Activated CD8-positive, alpha-beta T cell treated with anti-CD3 and anti-CD28 coated beads, Interleukin-2, amount 10 ng/mL, durations not matched to agents 7 days and 5 days (primary cell): ENCODE measurements at regions not wholly inside any gene's neighbourhood (a gene's known extent, or its start where the extent isn't known, plus 50 kb on each side); places are given as distances from the start of the nearest gene placed in this dataset.

ENCODE experiments used
- ATAC-seq: fragments of 150-1000 bp; cut with Tn5 transposase; one replicate; pipeline ENCODE4 v1.10.0; 2021; ENCODE audit warnings: moderate library complexity
- CTCF ChIA-PET: fragments of 350-600 bp; sonication (Branson Sonifier 250); formaldehyde crosslinking; loops from one replicate; lab custom pipeline; 2021; ENCODE audit warnings: antibody characterized with exemption; lab: Charles Lee
- POLR2A ChIA-PET: fragments of 350-600 bp; sonication (Branson Sonifier 250); formaldehyde crosslinking; loops from one replicate; lab custom pipeline; 2021; ENCODE audit warnings: antibody characterized with exemption; lab: Charles Lee
- DNase-seq: peaks from one replicate; pipeline ENCODE4 v3.0.0-alpha.2; 2020
- H3K27ac Mint-ChIP-seq: one replicate; pipeline ENCODE4 v1.8.0; 2021; ENCODE audit warnings: mild to moderate bottlenecking, mixed read lengths
- H3K27me3 Mint-ChIP-seq: one replicate; pipeline ENCODE4 v1.8.0; 2021; ENCODE audit warnings: low read depth, mixed read lengths
- H3K36me3 Mint-ChIP-seq: one replicate; pipeline ENCODE4 v1.8.0; 2021; ENCODE audit warnings: low read depth, mixed read lengths
- H3K4me1 Mint-ChIP-seq: one replicate; pipeline ENCODE4 v1.8.0; 2021; ENCODE audit warnings: low read depth, mixed read lengths
- H3K4me3 Mint-ChIP-seq: one replicate; pipeline ENCODE4 v1.8.0; 2021; ENCODE audit warnings: mild to moderate bottlenecking, mixed read lengths
- H3K9me3 Mint-ChIP-seq: one replicate; pipeline ENCODE4 v1.8.0; 2022; ENCODE audit warnings: mixed read lengths; ENCODE audit not compliant: insufficient read depth

DNA sequence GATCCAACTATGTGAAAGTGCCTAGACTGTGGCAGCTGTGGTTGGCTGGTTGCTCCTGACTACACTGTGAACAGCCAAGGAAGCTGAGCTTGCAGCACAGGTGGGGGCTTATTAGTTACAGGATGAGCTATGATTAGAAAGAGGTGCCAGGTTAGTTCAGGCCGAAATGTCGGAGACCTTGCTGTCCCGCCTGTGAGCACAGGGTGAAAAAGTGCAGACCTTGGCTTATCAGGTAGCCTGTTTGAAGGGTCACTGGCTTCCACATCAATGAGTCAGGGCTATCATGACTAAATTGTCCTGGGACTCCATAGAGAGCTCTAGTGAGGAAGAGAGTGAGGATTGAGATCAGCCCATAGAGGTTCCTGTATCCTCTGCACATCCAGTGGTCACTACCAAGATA lies 114.3 kb upstream of the PLPPR1 start:
- ChIA-PET POLR2A (no interaction called here), CTCF (no interaction called here)
- Mint-ChIP-seq H3K27me3 (no peaks in the 10 kb centered on the region), H3K36me3 (no peaks in the 10 kb centered on the region), H3K4me1 (no peaks in the 10 kb centered on the region), H3K27ac (no peak overlapping the region), H3K4me3 (no peak overlapping the region), H3K9me3 (no peaks in the 10 kb centered on the region)
- no peak for DNase-seq
- ATAC-seq, result no peak

DNA sequence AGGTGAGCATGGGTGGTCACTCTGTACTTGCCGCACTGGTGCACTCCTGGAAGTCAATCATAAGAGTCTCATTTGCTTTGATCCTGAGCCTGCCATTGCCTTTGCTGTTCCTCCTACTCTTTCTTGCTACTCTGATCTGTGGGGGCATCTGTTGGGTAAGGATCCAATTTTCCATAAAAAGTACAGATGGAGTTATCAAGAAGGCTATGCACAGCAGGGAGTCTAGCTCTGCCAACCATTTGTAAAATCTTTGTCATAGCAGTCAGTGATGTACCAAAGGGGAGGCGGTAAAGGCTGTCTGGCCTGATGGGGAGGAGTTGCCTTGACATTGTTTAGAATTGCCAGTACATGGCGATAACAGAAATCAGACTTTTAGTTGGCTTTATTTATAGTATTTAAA lies 109.0 kb upstream of the PLPPR1 start:
- H3K4me3 Mint-ChIP-seq, result no peak overlapping the region
- no peaks in the 10 kb centered on the region for H3K9me3 Mint-ChIP-seq
- H3K4me1 Mint-ChIP-seq, result no peaks in the 10 kb centered on the region
- no peak overlapping the region for H3K27ac Mint-ChIP-seq
- CTCF ChIA-PET, result no interaction called here
- ATAC-seq, result no peak
- POLR2A ChIA-PET, result no interaction called here
- DNase-seq, result no peak
- H3K27me3 Mint-ChIP-seq, result no peaks in the 10 kb centered on the region
- no peaks in the 10 kb centered on the region for H3K36me3 Mint-ChIP-seq

- DNase-seq (no peak), ATAC-seq (no peak)
- no peak overlapping the region for H3K4me3 Mint-ChIP-seq
- H3K9me3 Mint-ChIP-seq, result no peaks in the 10 kb centered on the region
- ChIA-PET POLR2A (no interaction called here), CTCF (no interaction called here)
- no peaks in the 10 kb centered on the region for H3K36me3 Mint-ChIP-seq
- H3K4me1 Mint-ChIP-seq, result no peaks in the 10 kb centered on the region
- no peak overlapping the region for H3K27ac Mint-ChIP-seq
- H3K27me3 Mint-ChIP-seq, result no peaks in the 10 kb centered on the region
Observed at GRCh38 chr9:100926366-100926765, 102.2 kb upstream of the PLPPR1 start.

DNA sequence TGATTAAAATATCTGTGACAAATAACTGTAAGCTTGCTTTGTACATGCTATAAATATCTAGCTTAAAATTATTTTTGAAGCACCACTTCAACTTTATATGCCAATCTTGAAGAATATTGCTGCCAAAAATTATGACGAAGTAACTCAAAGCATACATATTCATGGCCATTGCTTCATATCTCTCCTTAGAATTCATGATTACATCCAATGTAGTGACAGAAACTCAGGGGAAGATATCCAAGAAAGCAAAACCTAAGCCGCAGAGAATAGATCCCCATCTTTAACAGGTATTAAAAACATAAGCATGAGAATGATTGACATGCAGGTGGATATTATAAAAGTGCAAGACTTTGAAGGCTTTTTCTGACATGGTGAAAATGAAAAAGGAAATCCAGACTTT lies 100.8 kb upstream of the PLPPR1 start:
- H3K4me3 Mint-ChIP-seq, result no peak overlapping the region
- ChIA-PET POLR2A (no interaction called here), CTCF (interaction anchor here (0.6 kb wide), 1 partner anchor 860 kb away, joined by 3 read pairs; no protein-coding TSS in a partner anchor)
- no peaks in the 10 kb centered on the region for H3K4me1 Mint-ChIP-seq
- ATAC-seq, result no peak
- H3K9me3 Mint-ChIP-seq, result no peaks in the 10 kb centered on the region
- no peaks in the 10 kb centered on the region for H3K36me3 Mint-ChIP-seq
- H3K27ac Mint-ChIP-seq, result no peak overlapping the region
- no peaks in the 10 kb centered on the region for H3K27me3 Mint-ChIP-seq
- DNase-seq, result no peak

DNA sequence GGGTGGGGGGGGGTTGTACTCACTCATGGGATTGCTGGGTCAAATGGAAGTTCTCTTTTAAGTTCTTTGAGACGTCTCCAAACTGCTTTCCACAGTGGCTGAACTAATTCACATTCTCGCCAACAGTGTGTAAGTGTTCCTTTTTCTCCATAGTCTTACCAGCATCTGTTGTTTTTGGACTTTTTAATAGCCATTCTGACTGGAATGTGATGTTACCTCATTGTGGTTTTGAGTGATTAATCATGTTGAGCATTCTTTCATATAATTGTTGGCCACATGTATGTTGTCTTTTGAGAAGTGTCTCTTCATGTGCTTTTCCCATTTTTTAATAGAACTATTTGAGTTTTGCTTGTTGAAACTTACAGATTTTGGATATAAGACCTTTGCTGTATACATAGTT lies 94.9 kb upstream of the PLPPR1 start:
- no peaks in the 10 kb centered on the region for H3K27me3 Mint-ChIP-seq
- no peak overlapping the region for H3K27ac Mint-ChIP-seq
- CTCF ChIA-PET, result no interaction called here
- no peaks in the 10 kb centered on the region for H3K9me3 Mint-ChIP-seq
- no peaks in the 10 kb centered on the region for H3K4me1 Mint-ChIP-seq
- DNase-seq (no peak), ATAC-seq (no peak)
- no peaks in the 10 kb centered on the region for H3K36me3 Mint-ChIP-seq
- no peak overlapping the region for H3K4me3 Mint-ChIP-seq
- POLR2A ChIA-PET, result interaction anchor here (0.6 kb wide), 1 partner anchor 50 kb away, joined by 4 read pairs; no protein-coding TSS in a partner anchor

DNA sequence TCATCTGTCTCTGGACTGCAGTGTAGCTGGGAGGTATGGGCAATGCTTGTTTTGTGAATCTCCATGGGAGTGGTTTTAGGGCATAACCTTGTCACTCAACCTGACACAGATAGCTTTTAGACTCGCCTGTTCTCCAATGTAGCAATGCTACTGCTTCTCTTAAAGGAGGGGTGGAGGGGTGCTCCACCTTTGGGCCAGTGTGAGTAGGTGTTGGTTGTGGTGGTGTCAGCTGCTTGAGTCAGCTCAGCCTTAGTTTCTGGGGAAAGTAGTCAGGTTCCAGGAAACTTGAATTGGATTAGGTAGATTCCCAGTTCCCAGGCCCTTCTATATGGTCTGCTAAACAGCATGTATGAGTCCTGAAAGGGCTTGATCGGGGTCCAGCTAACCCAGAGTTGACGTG lies 91.1 kb upstream of the PLPPR1 start:
- Mint-ChIP-seq H3K36me3 (no peaks in the 10 kb centered on the region), H3K4me1 (no peaks in the 10 kb centered on the region), H3K4me3 (no peak overlapping the region), H3K9me3 (no peaks in the 10 kb centered on the region), H3K27ac (no peak overlapping the region), H3K27me3 (no peaks in the 10 kb centered on the region)
- no peak for ATAC-seq
- POLR2A ChIA-PET, result no interaction called here
- CTCF ChIA-PET, result no interaction called here
- no peak for DNase-seq

- H3K4me1 Mint-ChIP-seq, result no peaks in the 10 kb centered on the region
- H3K36me3 Mint-ChIP-seq, result no peaks in the 10 kb centered on the region
- no peak overlapping the region for H3K4me3 Mint-ChIP-seq
- H3K9me3 Mint-ChIP-seq, result no peaks in the 10 kb centered on the region
- no peak for DNase-seq
- ATAC-seq, result no peak
- CTCF ChIA-PET, result no interaction called here
- H3K27ac Mint-ChIP-seq, result no peak overlapping the region
- POLR2A ChIA-PET, result interaction anchor here (0.7 kb wide), 1 partner anchor 836 kb away, joined by 3 read pairs; no protein-coding TSS in a partner anchor
- no peaks in the 10 kb centered on the region for H3K27me3 Mint-ChIP-seq
Observed at GRCh38 chr9:100938507-100938906, 90.0 kb upstream of the PLPPR1 start.

GRCh38 chr9:100939636-100940035 lies 88.9 kb upstream of the PLPPR1 start:
- no peaks in the 10 kb centered on the region for H3K4me1 Mint-ChIP-seq
- H3K4me3 Mint-ChIP-seq, result no peak overlapping the region
- H3K9me3 Mint-ChIP-seq, result no peaks in the 10 kb centered on the region
- ChIA-PET CTCF (no interaction called here), POLR2A (no interaction called here)
- no peak for ATAC-seq
- no peak overlapping the region for H3K27ac Mint-ChIP-seq
- no peak for DNase-seq
- H3K27me3 Mint-ChIP-seq, result no peaks in the 10 kb centered on the region
- no peaks in the 10 kb centered on the region for H3K36me3 Mint-ChIP-seq

GRCh38 chr9:100959226-100959625 lies 69.3 kb upstream of the PLPPR1 start:
- Mint-ChIP-seq H3K9me3 (no peaks in the 10 kb centered on the region), H3K36me3 (no peaks in the 10 kb centered on the region), H3K27ac (no peak overlapping the region), H3K4me3 (no peak overlapping the region), H3K27me3 (no peaks in the 10 kb centered on the region), H3K4me1 (no peaks in the 10 kb centered on the region)
- ATAC-seq (no peak), DNase-seq (no peak)
- ChIA-PET CTCF (no interaction called here), POLR2A (no interaction called here)
